SKM-1 (cell line): ENCODE measurements at regions not wholly inside any gene's neighbourhood (a gene's known extent, or its start where the extent isn't known, plus 50 kb on each side); places are given as distances from the start of the nearest gene placed in this dataset.
"Not testable (repeated sequence)": the region's sequence is repeated elsewhere in the genome, so short reads cannot be mapped to it uniquely, and the experiment has no call there.

Experiments used
- DNase-seq: peaks from one replicate; lab custom pipeline; 2025; ENCODE audit not compliant: unreplicated experiment; lab: John Stamatoyannopoulos, UW

DNA sequence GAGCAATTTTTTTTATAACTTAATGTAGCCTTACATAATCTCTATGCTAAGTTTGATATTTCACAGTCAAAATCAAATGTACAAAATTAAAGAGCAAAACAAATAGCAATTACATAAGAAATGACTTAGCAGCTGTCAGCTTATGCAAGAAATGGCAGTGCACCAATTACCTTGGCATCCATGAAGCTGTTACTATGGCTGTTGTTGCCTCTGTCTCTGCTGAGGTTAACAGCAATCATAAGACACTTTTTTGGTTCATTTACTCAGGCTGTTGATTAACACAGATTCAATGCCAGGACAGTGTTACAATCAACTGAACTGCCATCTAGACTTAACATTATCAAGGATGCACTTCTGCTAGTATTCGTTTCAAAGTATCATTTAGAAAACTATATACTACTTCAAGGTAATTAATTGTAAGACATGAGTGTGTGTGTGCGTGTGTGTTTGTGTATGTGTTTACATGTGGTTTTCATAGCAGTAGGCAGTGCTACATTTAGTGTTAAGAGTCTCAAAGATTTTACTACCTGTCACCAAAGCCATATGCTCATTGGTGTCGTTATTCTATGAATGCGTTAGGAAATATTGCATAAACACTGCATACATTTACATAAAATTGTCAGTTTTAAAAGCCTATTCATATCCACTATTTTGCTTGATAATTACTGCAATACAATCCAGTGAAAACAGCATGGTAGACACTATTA, 1084.2 kb upstream of the COX7C start:
- no peak for DNase-seq

DNA sequence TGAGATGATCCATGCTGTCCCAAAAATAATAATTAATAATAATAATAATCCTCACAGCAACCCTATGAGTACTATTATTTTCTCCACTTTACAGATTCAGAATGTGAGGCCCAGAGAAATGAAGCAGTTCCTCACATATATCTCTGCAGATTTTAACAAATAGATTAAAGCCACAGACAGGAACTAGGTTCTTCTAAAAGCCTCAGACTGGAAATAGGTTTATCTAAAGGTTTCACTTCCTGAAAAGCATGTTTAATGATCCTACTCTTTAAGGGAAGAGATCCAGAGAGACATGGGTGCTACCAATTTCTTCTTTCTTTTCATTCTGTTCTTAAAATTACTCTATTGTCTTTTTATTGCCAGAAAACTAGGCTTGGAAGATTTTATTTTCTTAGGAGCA, 1079.4 kb upstream of the COX7C start:
- peak; percentile 13 for DNase-seq

DNA sequence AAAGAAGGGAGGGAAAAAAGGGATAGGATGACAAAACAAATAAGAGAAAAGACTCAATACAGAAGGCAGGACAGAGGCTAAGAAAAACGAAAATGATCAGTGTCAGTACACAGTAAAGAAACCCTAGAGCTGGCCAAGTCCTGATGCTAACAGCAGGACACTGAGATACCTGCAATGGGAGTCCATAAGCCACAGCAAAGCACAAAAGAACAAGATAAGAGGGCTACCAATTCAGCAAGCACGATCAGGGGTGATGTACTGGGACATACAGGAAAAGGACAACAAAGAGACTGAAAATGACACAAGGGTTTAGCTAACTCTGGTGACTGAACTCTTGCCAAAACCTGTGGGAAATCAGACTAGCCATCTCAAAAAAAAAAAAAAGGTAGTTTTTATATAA, 1072.6 kb upstream of the COX7C start:
- no peak for DNase-seq

DNA sequence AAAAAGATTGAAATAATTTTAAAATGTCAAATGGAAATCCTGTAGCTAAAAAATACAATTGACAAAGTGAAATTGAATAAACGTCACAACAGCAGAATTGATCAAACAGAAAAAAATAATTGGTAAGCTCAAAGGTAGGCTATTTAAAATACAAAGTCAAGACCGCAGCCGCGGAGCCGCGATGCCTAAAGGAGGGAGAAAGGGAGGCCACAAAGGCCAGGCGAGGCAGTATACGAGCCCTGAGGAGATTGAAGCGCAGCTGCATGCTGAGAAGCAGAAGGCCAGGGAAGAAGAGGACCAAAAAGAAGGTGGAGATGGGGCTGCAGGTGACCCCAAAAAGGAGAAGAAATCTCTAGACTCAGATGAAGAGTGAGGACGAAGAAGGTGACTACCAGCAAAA, 1068.5 kb upstream of the COX7C start:
- DNase-seq: no peak

DNA sequence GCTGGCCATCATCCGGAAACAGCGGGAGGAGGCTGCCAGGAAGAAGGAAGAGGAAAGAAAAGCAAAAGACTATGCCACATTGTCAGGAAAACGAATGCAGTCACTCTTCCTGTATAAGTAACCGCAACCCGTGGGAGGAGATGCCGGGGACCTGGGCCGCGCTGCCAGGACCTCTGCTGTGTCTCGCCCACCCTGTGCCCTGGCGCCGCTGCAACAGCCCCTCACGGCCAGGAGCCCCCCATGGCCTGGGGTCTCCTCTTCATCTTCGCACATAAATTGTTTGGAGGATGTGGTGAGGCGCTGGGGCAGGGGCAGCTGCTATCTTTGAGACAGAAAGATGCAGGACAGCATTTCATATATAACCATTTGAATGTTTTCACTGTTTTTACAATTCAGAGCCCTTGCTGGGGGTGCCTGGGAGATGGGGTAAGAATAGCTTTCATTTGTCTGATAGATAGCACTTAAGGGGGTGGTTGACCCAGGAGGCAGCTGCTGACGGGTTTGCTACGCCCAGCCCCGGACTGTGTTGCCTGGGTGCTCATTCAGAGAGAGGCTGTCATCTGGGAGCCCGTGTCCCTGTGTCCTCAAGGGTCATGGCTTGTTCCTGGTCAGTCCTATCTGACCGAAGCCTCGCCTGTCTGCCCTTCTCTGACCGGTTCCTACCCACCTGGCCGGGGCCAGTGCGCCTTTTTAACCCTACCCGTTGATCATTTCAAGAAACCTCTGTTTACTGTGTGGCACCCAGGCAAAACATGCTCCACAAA, 1067.7 kb upstream of the COX7C start:
- no peak for DNase-seq

DNA sequence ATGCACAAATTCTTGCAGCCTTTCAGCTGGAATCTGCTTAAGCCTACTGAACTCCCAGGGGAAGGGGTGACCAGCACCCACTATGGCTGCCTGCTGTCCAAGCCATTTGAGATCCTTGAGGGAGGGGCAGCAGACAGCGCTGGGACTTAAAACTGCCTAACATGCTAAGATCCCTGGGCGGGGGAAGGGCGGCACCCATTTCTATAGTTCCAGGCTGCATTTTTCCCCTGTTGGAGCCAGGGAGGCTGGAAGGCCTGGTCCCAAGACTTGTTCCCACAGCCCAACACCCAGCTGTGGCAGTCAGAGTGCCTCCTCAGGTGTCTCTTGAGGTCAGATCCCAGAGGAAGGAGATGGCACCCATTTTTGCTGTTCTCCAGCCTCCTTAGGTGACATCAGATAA, 1061.3 kb upstream of the COX7C start:
- DNase-seq: no peak

GRCh38 chr5:85576666-85577065, 1041.1 kb upstream of the COX7C start:
- DNase-seq: no peak

GRCh38 chr5:85587806-85588205, 1029.9 kb upstream of the COX7C start:
- DNase-seq: not testable (repeated sequence)

DNA sequence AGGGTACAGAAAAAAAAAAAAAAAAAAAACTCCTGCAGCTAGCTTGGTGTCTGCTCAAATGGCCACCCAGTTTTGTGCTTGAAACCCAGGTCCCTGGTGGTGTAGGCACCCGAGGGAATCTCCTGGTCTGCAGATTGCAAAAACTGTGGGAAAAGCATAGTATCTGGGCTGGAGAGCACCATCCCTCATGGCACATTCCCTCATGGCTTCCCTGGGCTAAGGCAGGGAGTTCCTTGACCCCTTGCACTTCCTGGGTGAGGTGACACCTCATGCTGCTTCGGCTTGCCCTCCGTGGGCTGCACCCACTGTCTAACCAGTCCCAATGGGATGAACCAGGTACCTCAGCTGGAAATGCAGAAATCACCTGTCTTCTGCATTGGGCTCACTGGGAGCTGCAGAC, 1029.5 kb upstream of the COX7C start:
- DNase-seq: not testable (repeated sequence)

DNA sequence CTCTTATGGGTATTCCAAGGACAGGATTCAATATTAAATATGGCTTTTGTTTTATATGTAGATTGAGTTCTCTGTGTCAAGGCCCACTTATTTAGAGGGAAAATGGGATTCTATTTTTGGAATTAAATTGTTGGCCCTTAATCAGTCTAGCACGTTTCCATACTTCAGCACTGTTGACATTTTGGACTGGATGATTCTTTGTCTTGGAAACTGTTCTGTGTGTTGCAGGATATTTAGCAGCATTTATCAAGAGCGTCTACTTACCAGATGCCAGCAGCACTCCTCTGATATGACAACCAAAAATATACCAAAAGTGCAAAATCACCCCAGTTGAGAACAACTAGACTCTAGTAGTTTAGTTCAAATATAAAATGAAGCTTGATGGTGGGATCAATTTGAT, 1027.0 kb upstream of the COX7C start:
- no peak for DNase-seq

- no peak for DNase-seq
Measured at GRCh38 chr5:85591311-85591710, 1026.4 kb upstream of the COX7C start.

DNA sequence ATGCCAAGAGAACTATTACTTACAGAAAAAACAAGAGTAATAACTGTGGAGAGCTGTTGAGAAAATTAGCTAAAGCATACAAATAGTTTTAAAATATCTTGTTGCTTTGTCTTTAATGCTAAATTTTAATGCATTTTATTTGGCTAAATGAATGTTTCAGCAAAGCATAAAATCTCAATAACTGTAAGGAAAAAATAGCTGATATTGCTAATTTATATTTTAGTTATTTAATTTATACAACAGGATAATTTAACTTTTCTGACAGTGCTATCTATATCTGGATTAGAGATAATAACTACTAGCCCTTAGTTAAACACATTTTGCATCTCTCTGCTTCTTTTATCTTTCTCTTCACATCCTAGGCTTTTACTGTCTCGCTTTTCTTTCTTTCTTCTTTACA, 1014.9 kb upstream of the COX7C start:
- DNase-seq: no peak

- no peak for DNase-seq
Measured at GRCh38 chr5:85604378-85604777, 1013.4 kb upstream of the COX7C start.

- no peak for DNase-seq
Measured at GRCh38 chr5:85604786-85605185, 1013.0 kb upstream of the COX7C start.

DNA sequence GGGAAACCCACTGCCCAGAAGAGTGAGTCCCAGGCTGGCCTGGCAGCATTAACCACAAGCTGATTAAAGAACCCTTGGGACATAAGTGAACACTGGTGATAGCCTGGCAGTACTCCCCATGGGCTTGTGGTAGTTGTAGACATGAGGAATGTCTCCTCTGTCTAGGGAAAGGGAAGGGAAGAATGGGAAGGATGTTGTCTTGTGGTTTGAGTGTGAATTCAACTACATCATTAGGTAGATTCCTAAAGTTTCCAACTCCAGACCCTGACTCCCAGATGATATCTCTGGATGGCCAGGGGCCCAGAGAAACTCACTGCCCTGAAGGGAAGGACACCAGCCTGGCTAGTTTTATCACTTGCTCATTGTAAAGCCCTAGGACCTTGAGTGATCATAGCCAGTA, 1012.4 kb upstream of the COX7C start:
- no peak for DNase-seq

DNA sequence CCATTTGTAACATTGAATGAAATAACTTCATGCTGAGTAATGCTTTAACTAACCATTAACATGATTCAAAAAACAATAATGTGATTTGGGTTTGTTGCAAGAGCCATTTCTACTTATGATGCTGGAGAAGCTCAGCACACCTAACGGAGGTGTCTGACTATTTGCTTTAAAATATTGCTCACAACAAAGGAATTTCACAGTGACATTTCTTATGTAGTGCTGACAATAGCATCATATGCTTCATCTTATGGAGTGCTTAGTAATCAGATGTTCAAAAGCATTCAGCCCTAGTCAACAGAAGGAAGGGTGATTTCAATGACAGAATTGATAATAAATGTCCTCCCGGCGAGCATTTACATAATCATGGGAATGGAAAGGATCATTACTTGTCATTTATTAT, 1003.3 kb upstream of the COX7C start:
- no peak for DNase-seq

- no peak for DNase-seq
Measured at GRCh38 chr5:85621668-85622067, 996.1 kb upstream of the COX7C start.

GRCh38 chr5:85628153-85628552, 989.6 kb upstream of the COX7C start:
- no peak for DNase-seq

DNA sequence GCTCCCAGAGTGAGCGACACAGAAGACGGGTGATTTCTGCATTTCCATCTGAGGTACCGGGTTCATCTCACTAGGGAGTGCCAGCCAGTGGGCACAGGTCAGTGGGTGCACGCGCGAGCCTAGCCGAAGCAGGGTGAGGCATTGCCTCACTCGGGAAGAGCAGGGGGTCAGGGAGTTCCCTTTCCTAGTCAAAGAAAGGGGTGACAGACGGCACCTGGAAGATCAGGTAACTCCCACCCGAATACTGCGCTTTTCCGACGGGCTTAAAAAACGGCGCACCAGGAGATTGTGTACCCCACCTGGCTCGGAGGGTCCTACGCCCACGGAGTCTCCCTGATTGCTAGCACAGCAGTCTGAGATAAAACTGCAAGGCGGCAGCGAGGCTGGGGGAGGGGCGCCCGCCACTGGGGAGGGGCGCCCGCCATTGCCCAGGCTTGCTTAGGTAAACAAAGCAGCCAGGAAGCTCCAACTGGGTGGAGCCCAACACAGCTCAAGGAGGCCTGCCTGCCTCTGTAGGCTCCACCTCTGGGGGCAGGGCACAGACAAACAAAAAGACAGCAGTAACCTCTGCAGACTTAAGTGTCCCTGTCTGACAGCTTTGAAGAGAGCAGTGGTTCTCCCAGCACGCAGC, 979.1 kb upstream of the COX7C start:
- not testable (repeated sequence) for DNase-seq

- no peak for DNase-seq
Measured at GRCh38 chr5:85646036-85646435, 971.7 kb upstream of the COX7C start.

GRCh38 chr5:85646641-85647040, 971.1 kb upstream of the COX7C start:
- DNase-seq: no peak
